Tibial nerve (tissue), 4 donors: ENCODE measurements at regions not wholly inside any gene's neighbourhood (a gene's known extent, or its start where the extent isn't known, plus 50 kb on each side); places are given as distances from the start of the nearest gene placed in this dataset.

ENCODE experiments used
- CTCF ChIP-seq, 5 experiments: fragments of 200-600 bp in 3 of 5; fragments of 450-650 bp in 2 of 5; sonication (generic) in 3 of 5; IDR thresholded peaks; one replicate each; pipeline ENCODE4 v1.5.1; 2016 to 2019; ENCODE audit warnings: antibody characterized with exemption in 5 of 5, mild to moderate bottlenecking in 3 of 5, moderate library complexity in 2 of 5
- EP300 ChIP-seq, 2 donors: sonication (generic); formaldehyde crosslinking; IDR thresholded peaks; one replicate each; pipeline ENCODE4 v1.6.1; 2017; ENCODE audit warnings: antibody characterized with exemption in 2 of 2, mild to moderate bottlenecking in 1 of 2
- POLR2A ChIP-seq, 2 donors: fragments of 450-650 bp; IDR thresholded peaks; one replicate each; pipeline ENCODE4 v1.6.1; 2017; ENCODE audit warnings: antibody characterized with exemption in 2 of 2, mild to moderate bottlenecking in 2 of 2, moderate library complexity in 2 of 2

- TF ChIP-seq CTCF (IDR thresholded peaks at IDR 0.05), result no peak
- no peak for TF ChIP-seq POLR2A (IDR thresholded peaks at IDR 0.05)
- no peak for TF ChIP-seq EP300 (IDR thresholded peaks at IDR 0.05)
Observed at GRCh38 chr3:182473191-182473710, 320.1 kb upstream of the ATP11B start.
